Peyer's patch (tissue), 4 donors: ENCODE measurements at regions not wholly inside any gene's neighbourhood (a gene's known extent, or its start where the extent isn't known, plus 50 kb on each side); places are given as distances from the start of the nearest gene placed in this dataset.

Source experiments
- CTCF ChIP-seq, 6 experiments: fragments of 450-650 bp in 4 of 6; fragments of 200-600 bp in 2 of 6; sonication (generic) in 1 of 6; IDR thresholded peaks; one replicate each; pipeline ENCODE4 v1.5.1; 2017 to 2019; ENCODE audit warnings: antibody characterized with exemption in 6 of 6, mild to moderate bottlenecking in 3 of 6, moderate library complexity in 1 of 6
- POLR2A ChIP-seq, 2 donors: fragments of 450-650 bp; IDR thresholded peaks; one replicate each; pipeline ENCODE4 v1.5.1; 2017; ENCODE audit warnings: antibody characterized with exemption in 2 of 2, mild to moderate bottlenecking in 2 of 2, moderate library complexity in 2 of 2

- no peak for TF ChIP-seq CTCF (IDR thresholded peaks at IDR 0.05)
- TF ChIP-seq POLR2A (IDR thresholded peaks at IDR 0.05), result no peak
Observed at GRCh38 chr10:128747582-128748346, 621.5 kb upstream of the MKI67 start.
